ENCODE measurements at regions not wholly inside any gene's neighbourhood (a gene's known extent, or its start where the extent isn't known, plus 50 kb on each side); places are given as distances from the start of the nearest gene placed in this dataset.
"Not testable (repeated sequence)": the region's sequence is repeated elsewhere in the genome, so short reads cannot be mapped to it uniquely, and the experiment has no call there.

DNA sequence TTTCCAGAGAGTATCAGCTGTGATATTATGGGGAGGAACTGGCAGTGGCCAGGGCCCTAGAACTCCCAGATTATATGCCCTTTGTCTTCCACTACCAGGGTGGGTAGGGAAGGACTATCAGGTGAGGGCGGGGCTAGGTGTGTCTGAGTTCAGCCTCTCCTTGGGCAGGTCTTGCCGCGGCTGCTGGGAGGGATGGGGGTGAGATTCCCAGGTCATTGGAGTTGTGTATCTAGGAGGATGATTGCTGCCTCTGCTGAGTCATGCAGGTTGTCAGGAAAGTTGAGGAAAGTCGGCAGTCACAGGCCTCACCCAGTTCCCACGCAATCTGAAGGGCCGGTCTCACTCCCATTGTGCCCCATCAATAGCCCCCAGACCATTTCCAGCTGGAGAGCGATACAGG, 185.2 kb downstream of the DKK1 start:
- TF ChIP-seq, protein P1, sequence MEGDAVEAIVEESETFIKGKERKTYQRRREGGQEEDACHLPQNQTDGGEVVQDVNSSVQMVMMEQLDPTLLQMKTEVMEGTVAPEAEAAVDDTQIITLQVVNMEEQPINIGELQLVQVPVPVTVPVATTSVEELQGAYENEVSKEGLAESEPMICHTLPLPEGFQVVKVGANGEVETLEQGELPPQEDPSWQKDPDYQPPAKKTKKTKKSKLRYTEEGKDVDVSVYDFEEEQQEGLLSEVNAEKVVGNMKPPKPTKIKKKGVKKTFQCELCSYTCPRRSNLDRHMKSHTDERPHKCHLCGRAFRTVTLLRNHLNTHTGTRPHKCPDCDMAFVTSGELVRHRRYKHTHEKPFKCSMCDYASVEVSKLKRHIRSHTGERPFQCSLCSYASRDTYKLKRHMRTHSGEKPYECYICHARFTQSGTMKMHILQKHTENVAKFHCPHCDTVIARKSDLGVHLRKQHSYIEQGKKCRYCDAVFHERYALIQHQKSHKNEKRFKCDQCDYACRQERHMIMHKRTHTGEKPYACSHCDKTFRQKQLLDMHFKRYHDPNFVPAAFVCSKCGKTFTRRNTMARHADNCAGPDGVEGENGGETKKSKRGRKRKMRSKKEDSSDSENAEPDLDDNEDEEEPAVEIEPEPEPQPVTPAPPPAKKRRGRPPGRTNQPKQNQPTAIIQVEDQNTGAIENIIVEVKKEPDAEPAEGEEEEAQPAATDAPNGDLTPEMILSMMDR (IDR thresholded peaks at IDR 0.05; ENCODE audit: extremely low read depth, low read depth, low read length) = no peak
- Histone ChIP-seq H3K27ac (ENCODE audit: low read depth, low read length) (no peak overlapping the region), H3K4me2 (ENCODE audit: insufficient read depth, low read length) (no peak overlapping the region), H3K79me2 (ENCODE audit: insufficient read depth, low read length) (no peaks in the 10 kb centered on the region), H2AFZ (ENCODE audit: low read length) (no peak overlapping the region), H3K4me1 (ENCODE audit: insufficient read depth, low read length) (no peaks in the 10 kb centered on the region), H3K9me3 (ENCODE audit: low read depth, low read length) (no peaks in the 10 kb centered on the region), H4K20me1 (ENCODE audit: insufficient read depth, low read length) (no peaks in the 10 kb centered on the region), H3K36me3 (ENCODE audit: insufficient read depth, low read length) (no peaks in the 10 kb centered on the region), H3K27me3 (ENCODE audit: insufficient read depth, low read length) (no peaks in the 10 kb centered on the region), H3K4me3 (ENCODE audit: insufficient read depth, low read length) (no peak overlapping the region)
- no peak for DNase-seq (ENCODE audit: insufficient read length, low spot score, missing footprints)

DNA sequence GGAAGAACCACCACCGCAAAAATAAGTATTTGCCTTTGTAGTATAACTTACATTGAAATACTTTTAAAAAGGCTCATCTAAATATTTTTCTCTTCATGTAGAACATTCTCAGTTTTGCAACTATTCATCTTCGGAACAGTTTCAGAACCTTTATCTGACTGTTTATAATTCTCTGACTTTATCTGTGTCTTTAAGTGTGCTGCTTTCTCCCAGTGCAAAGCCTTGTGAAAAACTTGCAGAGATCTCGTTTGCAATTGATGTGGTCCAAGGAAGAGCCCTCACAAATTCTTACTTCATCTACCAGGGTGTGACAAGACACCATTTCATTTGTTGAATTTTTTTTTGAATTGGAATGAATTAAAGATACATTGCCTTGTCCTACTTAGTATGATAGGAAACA, 186.4 kb downstream of the DKK1 start:
- Histone ChIP-seq H3K4me2 (ENCODE audit: insufficient read depth, low read length) (no peak overlapping the region), H4K20me1 (ENCODE audit: insufficient read depth, low read length) (no peaks in the 10 kb centered on the region), H3K27ac (ENCODE audit: low read depth, low read length) (no peak overlapping the region), H2AFZ (ENCODE audit: low read length) (no peak overlapping the region), H3K4me3 (ENCODE audit: insufficient read depth, low read length) (no peak overlapping the region), H3K79me2 (ENCODE audit: insufficient read depth, low read length) (no peaks in the 10 kb centered on the region), H3K4me1 (ENCODE audit: insufficient read depth, low read length) (no peaks in the 10 kb centered on the region), H3K36me3 (ENCODE audit: insufficient read depth, low read length) (no peaks in the 10 kb centered on the region), H3K27me3 (ENCODE audit: insufficient read depth, low read length) (no peaks in the 10 kb centered on the region), H3K9me3 (ENCODE audit: low read depth, low read length) (no peaks in the 10 kb centered on the region)
- TF ChIP-seq, protein P1 (IDR thresholded peaks at IDR 0.05; ENCODE audit: extremely low read depth, low read depth, low read length) = no peak
- DNase-seq (ENCODE audit: insufficient read length, low spot score, missing footprints) = no peak

DNA sequence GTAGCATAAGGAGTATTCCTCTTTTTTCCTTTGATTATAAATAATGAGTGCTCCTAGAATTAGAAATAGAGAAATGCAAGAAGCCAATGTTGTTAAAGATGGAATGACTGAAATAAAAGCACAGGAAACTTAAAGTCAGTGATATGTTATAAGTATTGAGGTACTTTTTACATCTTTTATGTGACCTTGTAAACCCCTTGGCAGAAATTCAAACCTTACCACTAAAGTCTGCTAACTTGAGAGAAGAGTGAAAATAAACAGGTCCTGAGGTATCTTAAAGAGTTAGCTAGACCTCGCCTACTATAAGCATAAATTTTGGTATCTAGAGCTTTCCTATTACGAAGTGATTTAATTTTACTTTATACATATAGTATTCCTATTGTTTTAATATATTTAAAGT, 188.2 kb downstream of the DKK1 start:
- H3K9me3 ChIP-seq (ENCODE audit: low read depth, low read length) = no peaks in the 10 kb centered on the region
- no peaks in the 10 kb centered on the region for H4K20me1 ChIP-seq (ENCODE audit: insufficient read depth, low read length)
- no peak overlapping the region for H2AFZ ChIP-seq (ENCODE audit: low read length)
- no peaks in the 10 kb centered on the region for H3K36me3 ChIP-seq (ENCODE audit: insufficient read depth, low read length)
- H3K27ac ChIP-seq (ENCODE audit: low read depth, low read length) = no peak overlapping the region
- H3K27me3 ChIP-seq (ENCODE audit: insufficient read depth, low read length) = no peaks in the 10 kb centered on the region
- no peak overlapping the region for H3K4me3 ChIP-seq (ENCODE audit: insufficient read depth, low read length)
- no peak for DNase-seq (ENCODE audit: insufficient read length, low spot score, missing footprints)
- H3K4me1 ChIP-seq (ENCODE audit: insufficient read depth, low read length) = no peaks in the 10 kb centered on the region
- H3K4me2 ChIP-seq (ENCODE audit: insufficient read depth, low read length) = no peak overlapping the region
- H3K79me2 ChIP-seq (ENCODE audit: insufficient read depth, low read length) = no peaks in the 10 kb centered on the region
- TF ChIP-seq, protein P1 (IDR thresholded peaks at IDR 0.05; ENCODE audit: extremely low read depth, low read depth, low read length) = no peak

DNA sequence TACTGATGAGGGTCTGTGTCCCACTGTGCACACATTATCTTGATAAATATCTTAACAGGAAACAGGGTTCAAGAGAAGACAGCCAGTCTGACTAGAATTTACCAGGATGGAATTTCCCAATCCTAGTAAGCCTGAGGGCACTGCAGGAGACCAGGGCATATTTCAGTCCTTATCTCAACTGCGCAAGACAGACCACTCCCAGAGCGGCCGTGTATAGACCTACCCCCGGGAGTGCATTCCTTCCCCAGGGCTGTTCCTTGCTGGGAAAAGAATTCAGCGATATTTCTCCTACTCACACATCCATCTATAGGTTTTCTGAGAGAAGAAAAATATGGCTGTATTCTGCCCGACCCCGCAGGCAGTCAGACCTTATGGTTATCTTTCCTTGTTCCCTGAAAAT, 191.3 kb downstream of the DKK1 start:
- H3K27me3 ChIP-seq (ENCODE audit: insufficient read depth, low read length); H3K79me2 ChIP-seq (ENCODE audit: insufficient read depth, low read length); H3K4me3 ChIP-seq (ENCODE audit: insufficient read depth, low read length); H3K9me3 ChIP-seq (ENCODE audit: low read depth, low read length); H3K27ac ChIP-seq (ENCODE audit: low read depth, low read length); H4K20me1 ChIP-seq (ENCODE audit: insufficient read depth, low read length); DNase-seq (ENCODE audit: insufficient read length, low spot score, missing footprints); H3K4me2 ChIP-seq (ENCODE audit: insufficient read depth, low read length); H3K36me3 ChIP-seq (ENCODE audit: insufficient read depth, low read length); H2AFZ ChIP-seq (ENCODE audit: low read length); H3K4me1 ChIP-seq (ENCODE audit: insufficient read depth, low read length): not testable (repeated sequence)

DNA sequence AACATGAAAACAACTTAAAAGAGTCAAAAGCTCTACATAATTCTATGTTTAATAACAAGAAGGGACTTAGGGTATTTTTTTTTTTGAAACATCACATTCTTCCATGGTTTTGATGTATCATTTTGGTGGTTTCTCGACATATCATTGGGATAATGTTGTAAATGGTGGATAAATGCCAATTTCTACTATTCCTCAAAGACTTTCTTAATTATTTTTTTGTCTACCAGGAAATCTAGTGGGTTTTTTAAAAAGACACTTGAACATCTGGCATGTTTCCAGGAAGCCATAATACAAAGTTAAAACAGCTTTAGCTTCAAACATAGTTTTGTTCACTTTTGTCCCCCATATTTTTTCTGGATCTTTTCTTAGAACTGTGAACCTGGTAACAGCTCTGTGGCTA, 200.4 kb downstream of the DKK1 start:
- H3K9me3 ChIP-seq (ENCODE audit: low read depth, low read length) = peaks cover 2% of the 10 kb centered on the region
- DNase-seq (ENCODE audit: insufficient read length, low spot score, missing footprints) = no peak
- H3K27ac ChIP-seq (ENCODE audit: low read depth, low read length) = no peak overlapping the region
- H3K79me2 ChIP-seq (ENCODE audit: insufficient read depth, low read length) = no peaks in the 10 kb centered on the region
- H3K4me1 ChIP-seq (ENCODE audit: insufficient read depth, low read length) = no peaks in the 10 kb centered on the region
- TF ChIP-seq, protein P1 (IDR thresholded peaks at IDR 0.05; ENCODE audit: extremely low read depth, low read depth, low read length) = no peak
- H3K27me3 ChIP-seq (ENCODE audit: insufficient read depth, low read length) = no peaks in the 10 kb centered on the region
- H4K20me1 ChIP-seq (ENCODE audit: insufficient read depth, low read length) = no peaks in the 10 kb centered on the region
- no peak overlapping the region for H3K4me2 ChIP-seq (ENCODE audit: insufficient read depth, low read length)
- no peak overlapping the region for H2AFZ ChIP-seq (ENCODE audit: low read length)
- H3K36me3 ChIP-seq (ENCODE audit: insufficient read depth, low read length) = no peaks in the 10 kb centered on the region
- H3K4me3 ChIP-seq (ENCODE audit: insufficient read depth, low read length) = no peak overlapping the region
